Tibial nerve (tissue), 4 donors: ENCODE measurements at regions not wholly inside any gene's neighbourhood (a gene's known extent, or its start where the extent isn't known, plus 50 kb on each side); places are given as distances from the start of the nearest gene placed in this dataset.

Experiments
- DNase-seq, 2 donors: peaks; one replicate each; pipeline ENCODE4 v3.0.0-alpha.2; 2019; ENCODE audit warnings: low spot score in 2 of 2
- H3K27ac ChIP-seq, 4 donors: fragments of 200-600 bp; sonication (generic) in 3 of 4; one replicate each; pipeline ENCODE4 v1.5.1; 2017 to 2019; ENCODE audit warnings: mild to moderate bottlenecking in 1 of 4
- H3K27me3 ChIP-seq, 2 donors: fragments of 200-600 bp; sonication (generic) in 1 of 2; one replicate each; pipeline versions ENCODE4 v1.5.1 to v1.6.0; 2017 to 2019
- H3K36me3 ChIP-seq, 3 donors: fragments of 200-600 bp; sonication (generic); one replicate each; pipeline ENCODE4 v1.5.1; 2018 to 2019
- H3K4me1 ChIP-seq, 4 donors: fragments of 200-600 bp; sonication (generic) in 3 of 4; one replicate each; pipeline ENCODE4 v1.5.1; 2017 to 2019
- H3K4me3 ChIP-seq, 4 donors: fragments of 200-600 bp; sonication (generic) in 3 of 4; one replicate each; pipeline ENCODE4 v1.5.1; 2017 to 2019; ENCODE audit warnings: mild to moderate bottlenecking in 1 of 4, moderate library complexity in 1 of 4
- H3K9me3 ChIP-seq, 4 donors: fragments of 200-600 bp; sonication (generic) in 3 of 4; one replicate each; pipeline ENCODE4 v1.5.1; 2017 to 2019
- CTCF ChIP-seq, 5 experiments: fragments of 200-600 bp in 3 of 5; fragments of 450-650 bp in 2 of 5; sonication (generic) in 3 of 5; IDR thresholded peaks; one replicate each; pipeline ENCODE4 v1.5.1; 2016 to 2019; ENCODE audit warnings: antibody characterized with exemption in 5 of 5, mild to moderate bottlenecking in 3 of 5, moderate library complexity in 2 of 5
- EP300 ChIP-seq, 2 donors: sonication (generic); formaldehyde crosslinking; IDR thresholded peaks; one replicate each; pipeline ENCODE4 v1.6.1; 2017; ENCODE audit warnings: antibody characterized with exemption in 2 of 2, mild to moderate bottlenecking in 1 of 2
- POLR2A ChIP-seq, 2 donors: fragments of 450-650 bp; IDR thresholded peaks; one replicate each; pipeline ENCODE4 v1.6.1; 2017; ENCODE audit warnings: antibody characterized with exemption in 2 of 2, mild to moderate bottlenecking in 2 of 2, moderate library complexity in 2 of 2
- WGBS, 2 donors: methylation state at CpG; one replicate each; pipeline ENCODE4 v1.1.5; 2018; 5-methylcytosine and 5-hydroxymethylcytosine counted together

DNA sequence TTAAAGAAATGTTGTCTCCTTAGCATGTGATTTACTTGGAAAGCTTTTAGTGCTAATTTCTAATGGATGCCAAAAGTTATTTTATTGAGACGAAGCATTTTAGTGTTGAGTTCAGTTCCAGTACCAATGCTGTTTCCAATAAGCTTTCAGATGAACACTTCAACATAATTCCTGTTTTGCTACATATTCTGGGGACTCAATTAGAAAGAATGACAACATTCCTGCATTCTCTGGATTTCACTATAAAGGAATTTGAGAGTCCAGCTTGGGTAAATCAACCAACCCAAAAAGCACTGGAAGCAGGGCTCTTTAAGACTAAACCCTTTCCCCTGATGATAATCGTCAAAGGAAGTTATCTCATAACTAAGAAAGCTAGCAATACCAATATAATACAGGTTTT is 353.0 kb upstream of the TMTC1 start:
- WGBS, 2 donors = 56 to 59% methylated on average over 2 of the region's 2 CpGs
- no peak overlapping the region for H3K4me3 ChIP-seq
- DNase-seq = no peak
- no peaks in the 10 kb centered on the region for H3K36me3 ChIP-seq
- H3K27me3 ChIP-seq = no peaks in the 10 kb centered on the region
- H3K27ac ChIP-seq = no peak overlapping the region
- TF ChIP-seq CTCF (IDR thresholded peaks at IDR 0.05) (no peak), EP300 (IDR thresholded peaks at IDR 0.05) (no peak), POLR2A (IDR thresholded peaks at IDR 0.05) (no peak)
- no peaks in the 10 kb centered on the region for H3K4me1 ChIP-seq
- no peaks in the 10 kb centered on the region for H3K9me3 ChIP-seq

DNA sequence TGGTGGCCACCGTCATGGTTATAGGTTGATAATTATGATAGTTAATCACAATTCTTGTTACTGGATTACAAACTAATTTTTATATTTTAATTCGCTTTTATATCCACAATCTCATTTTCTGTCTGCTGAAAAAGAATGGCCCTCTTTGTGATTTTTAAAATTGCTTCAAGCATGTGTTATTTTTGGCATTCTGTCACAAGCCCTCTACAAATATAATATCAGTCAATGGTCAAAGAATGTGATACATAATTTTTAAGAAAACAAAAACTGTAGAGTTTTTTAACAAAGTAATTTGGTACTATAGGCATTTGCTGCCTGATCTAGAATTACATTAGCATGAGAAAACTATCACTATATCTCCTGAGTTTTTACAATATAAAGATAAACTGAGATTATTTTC is 352.0 kb upstream of the TMTC1 start:
- no peaks in the 10 kb centered on the region for H3K36me3 ChIP-seq
- WGBS, 2 donors = 20 to 25% methylated on average over 2 of the region's 2 CpGs
- H3K4me3 ChIP-seq = no peak overlapping the region

GRCh38 chr12:30134229-30134628 is 350.5 kb upstream of the TMTC1 start:
- H3K4me1 ChIP-seq = no peaks in the 10 kb centered on the region
- no peak for DNase-seq
- H3K27ac ChIP-seq = no peak overlapping the region
- H3K4me3 ChIP-seq = no peak overlapping the region
- TF ChIP-seq POLR2A (IDR thresholded peaks at IDR 0.05) (no peak), EP300 (IDR thresholded peaks at IDR 0.05) (no peak), CTCF (IDR thresholded peaks at IDR 0.05) (no peak)
- H3K27me3 ChIP-seq = no peaks in the 10 kb centered on the region
- WGBS, 2 donors = 84 to 88% methylated on average over 8 of the region's 8 CpGs
- no peaks in the 10 kb centered on the region for H3K36me3 ChIP-seq
- H3K9me3 ChIP-seq = no peaks in the 10 kb centered on the region

More for the DNA sequence above, 352.0 kb upstream of the TMTC1 start:
- H3K9me3 ChIP-seq = no peaks in the 10 kb centered on the region
- no peaks in the 10 kb centered on the region for H3K27me3 ChIP-seq
- TF ChIP-seq CTCF (IDR thresholded peaks at IDR 0.05) = no peak
- TF ChIP-seq POLR2A (IDR thresholded peaks at IDR 0.05) = no peak
- TF ChIP-seq EP300 (IDR thresholded peaks at IDR 0.05) = no peak
- DNase-seq = no peak
- H3K27ac ChIP-seq = no peak overlapping the region
- H3K4me1 ChIP-seq = no peaks in the 10 kb centered on the region

DNA sequence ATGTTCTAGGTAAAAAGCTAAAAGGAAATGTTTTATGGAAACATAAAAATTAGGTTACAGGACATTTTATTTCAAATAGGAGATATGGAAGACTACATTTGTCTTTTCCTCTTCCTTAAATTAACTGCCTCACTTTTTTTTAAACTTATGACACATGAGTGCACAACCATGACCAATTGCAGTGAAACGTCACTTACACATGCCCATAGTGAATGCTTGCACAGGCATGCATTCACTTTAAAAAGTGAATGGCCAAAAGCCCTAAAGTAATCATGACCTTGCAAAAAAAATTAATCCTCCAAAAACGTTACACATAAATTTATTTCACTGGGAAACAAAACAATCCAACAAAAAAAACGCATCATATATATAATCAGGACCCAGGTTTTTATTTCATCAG is 343.2 kb upstream of the TMTC1 start:
- no peak for DNase-seq
- no peaks in the 10 kb centered on the region for H3K27me3 ChIP-seq
- no peak for TF ChIP-seq CTCF (IDR thresholded peaks at IDR 0.05)
- TF ChIP-seq EP300 (IDR thresholded peaks at IDR 0.05) = no peak
- TF ChIP-seq POLR2A (IDR thresholded peaks at IDR 0.05) = no peak
- H3K27ac ChIP-seq = no peak overlapping the region
- no peaks in the 10 kb centered on the region for H3K36me3 ChIP-seq
- no peak overlapping the region for H3K4me3 ChIP-seq
- 64 to 69% methylated on average over 3 of the region's 3 CpGs for WGBS, 2 donors
- H3K4me1 ChIP-seq = no peaks in the 10 kb centered on the region
- peaks cover 0 to 6% (median 0%) of the 10 kb centered on the region in 4 donors for H3K9me3 ChIP-seq

DNA sequence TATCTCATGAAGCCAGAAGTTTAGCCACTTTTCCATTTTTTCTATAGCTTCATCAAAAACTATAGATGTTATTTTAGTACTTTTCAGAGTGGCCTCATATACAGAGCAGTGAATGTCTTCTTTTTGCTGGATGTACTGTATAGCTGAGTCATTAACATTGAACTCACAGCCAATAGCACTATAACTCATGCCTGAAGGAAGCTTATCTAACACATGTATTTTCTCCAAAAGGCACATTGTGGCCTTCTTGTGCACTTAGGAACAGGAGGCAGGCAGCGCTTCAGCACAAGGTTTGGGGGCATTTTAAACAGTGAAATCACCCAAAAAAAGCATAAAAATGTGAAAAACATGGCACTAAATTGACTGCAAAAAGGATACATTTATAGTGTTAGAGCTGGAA is 336.8 kb upstream of the TMTC1 start:
- no peaks in the 10 kb centered on the region for H3K36me3 ChIP-seq
- no peak overlapping the region for H3K27ac ChIP-seq
- WGBS, 2 donors = 82 to 88% methylated on average over 1 of the region's 1 CpG
- TF ChIP-seq POLR2A (IDR thresholded peaks at IDR 0.05) (no peak), EP300 (IDR thresholded peaks at IDR 0.05) (no peak), CTCF (IDR thresholded peaks at IDR 0.05) (no peak)
- no peak for DNase-seq
- H3K27me3 ChIP-seq = no peaks in the 10 kb centered on the region
- peaks cover 0 to 16% (median 0%) of the 10 kb centered on the region in 4 donors for H3K9me3 ChIP-seq
- H3K4me3 ChIP-seq = no peak overlapping the region
- no peaks in the 10 kb centered on the region for H3K4me1 ChIP-seq
